T47D (cell line): ENCODE measurements at regions not wholly inside any gene's neighbourhood (a gene's known extent, or its start where the extent isn't known, plus 50 kb on each side); places are given as distances from the start of the nearest gene placed in this dataset.
"Not testable (repeated sequence)": the region's sequence is repeated elsewhere in the genome, so short reads cannot be mapped to it uniquely, and the experiment has no call there.

Experiments
- DNase-seq, 2 experiments: peaks; one replicate each; pipeline versions ENCODE4 v3.0.0 to v3.0.0-alpha.2; 2011 to 2012; ENCODE audit warnings: low read depth in 1 of 2, low spot score in 1 of 2
- JUND ChIP-seq: IDR thresholded peaks from 2 replicates; pipeline ENCODE4 v1.6.1; 2012; ENCODE audit warnings: low read depth
- in situ Hi-C: cut with HindIII; loops from 2 replicates; pipeline ENCODE4 v1.10.0; 2016; ENCODE audit warnings: low sequenced_read_pairs, low pct_unique_long_range_greater_than_20kb

DNA sequence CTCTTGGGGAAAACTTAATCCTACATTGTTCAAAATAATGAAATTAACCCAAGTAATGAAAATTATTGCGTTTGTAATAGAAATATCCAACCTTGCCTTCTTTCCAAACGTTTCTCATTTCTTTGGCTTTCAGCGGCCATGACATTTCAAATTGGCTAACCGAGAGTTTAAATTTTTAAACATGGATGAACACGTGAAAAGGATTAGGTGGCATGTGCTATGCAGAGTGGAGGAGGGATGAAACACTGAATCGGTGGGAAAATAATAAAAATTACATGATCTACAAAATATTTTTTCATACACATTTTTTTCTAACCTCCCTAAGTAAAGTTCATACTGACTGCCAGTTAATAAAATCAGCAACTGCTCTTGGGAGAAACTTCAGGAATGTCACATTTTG lies 728.4 kb upstream of the PKDCC start:
- TF ChIP-seq JUND, result no peak
- in situ Hi-C loops, result no loop called here
- no peak for DNase-seq

DNA sequence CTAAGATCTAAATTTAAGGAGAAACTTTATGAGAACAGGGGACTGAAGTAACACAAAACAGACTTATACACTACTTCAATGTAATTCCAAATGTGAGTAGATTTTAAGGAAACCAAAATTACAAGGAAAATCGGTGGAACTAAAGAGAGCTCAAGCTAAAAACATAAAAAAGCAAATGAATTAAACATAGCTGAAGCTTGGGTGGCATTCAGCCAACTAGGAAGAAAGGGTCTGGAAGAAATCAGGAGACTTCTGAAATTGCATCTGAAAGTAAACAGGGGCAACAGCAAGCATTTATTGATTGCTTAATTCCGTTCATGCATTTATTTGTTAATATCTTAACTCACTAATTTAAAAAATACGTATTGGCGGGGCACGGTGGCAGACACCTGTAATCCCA lies 727.3 kb upstream of the PKDCC start:
- no peak for DNase-seq
- no peak for TF ChIP-seq JUND
- in situ Hi-C loops, result no loop called here

DNA sequence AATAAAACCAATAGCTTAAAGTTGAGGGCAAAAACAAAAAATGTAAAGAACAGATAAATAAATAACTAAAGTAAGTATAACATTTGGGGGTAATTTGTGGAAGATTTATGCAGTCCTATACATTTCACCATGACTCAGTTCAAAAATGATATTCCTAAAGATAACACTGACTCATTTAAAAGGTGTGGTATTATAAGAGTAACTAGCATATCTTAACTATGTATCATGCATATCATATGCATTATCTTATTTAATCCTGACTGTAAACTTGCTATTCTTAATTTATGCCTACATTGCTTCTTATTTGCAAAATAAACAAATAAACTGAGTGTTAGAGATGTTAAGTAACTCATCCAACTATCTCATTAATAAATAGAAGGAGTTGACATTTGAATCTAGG lies 726.5 kb upstream of the PKDCC start:
- in situ Hi-C loops, result no loop called here
- TF ChIP-seq JUND, result no peak
- DNase-seq, result no peak

GRCh38 chr2:41326851-41327250 lies 721.0 kb upstream of the PKDCC start:
- DNase-seq, result no peak
- in situ Hi-C loops, result no loop called here
- no peak for TF ChIP-seq JUND

GRCh38 chr2:41329040-41329439 lies 718.8 kb upstream of the PKDCC start:
- DNase-seq, result no peak
- in situ Hi-C loops, result no loop called here
- no peak for TF ChIP-seq JUND

DNA sequence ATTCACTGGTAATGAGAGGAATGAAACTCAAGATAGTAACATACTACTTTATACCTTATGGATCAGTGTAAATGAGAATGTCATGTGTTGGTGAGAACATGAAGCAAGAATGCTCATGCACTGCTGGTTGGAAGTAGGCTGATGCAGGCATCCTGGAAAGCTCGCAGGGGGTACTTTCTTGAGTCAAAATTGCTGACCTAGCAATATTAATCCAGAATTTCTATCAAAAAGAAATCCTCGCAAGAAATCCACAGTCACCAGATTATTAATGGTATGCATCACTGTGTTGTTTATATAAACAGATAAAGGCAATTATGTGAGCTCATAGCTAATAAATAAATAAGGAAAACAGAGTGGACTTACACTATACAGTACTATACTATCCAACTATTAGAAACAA lies 713.7 kb upstream of the PKDCC start:
- no peak for DNase-seq
- no peak for TF ChIP-seq JUND
- in situ Hi-C loops, result no loop called here

GRCh38 chr2:41335573-41335972 lies 712.2 kb upstream of the PKDCC start:
- DNase-seq, in situ Hi-C loops: not testable (repeated sequence)

DNA sequence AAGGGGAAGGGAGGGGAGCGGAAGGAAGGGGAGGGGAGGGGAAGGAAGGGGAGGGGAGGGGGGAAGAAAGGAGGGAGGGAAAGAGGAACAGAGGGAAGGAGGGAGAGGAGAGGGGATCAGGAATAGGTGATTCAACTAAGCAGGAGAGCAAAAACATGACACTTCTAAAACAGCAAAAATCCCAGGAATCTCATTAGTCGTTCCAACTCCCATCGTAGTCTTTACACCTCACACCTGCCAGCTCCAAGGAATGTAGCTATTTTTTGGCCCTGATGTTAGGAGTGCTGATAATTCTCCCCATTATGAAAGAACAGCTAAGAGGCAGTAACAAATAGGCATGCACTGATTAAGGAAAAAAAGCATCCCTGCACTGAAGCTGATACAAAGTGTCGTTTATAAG lies 709.9 kb upstream of the PKDCC start:
- in situ Hi-C loops, result no loop called here
- no peak for DNase-seq
- TF ChIP-seq JUND, result no peak

GRCh38 chr2:41344529-41344928 lies 703.3 kb upstream of the PKDCC start:
- in situ Hi-C loops, result no loop called here
- no peak for DNase-seq
- no peak for TF ChIP-seq JUND

DNA sequence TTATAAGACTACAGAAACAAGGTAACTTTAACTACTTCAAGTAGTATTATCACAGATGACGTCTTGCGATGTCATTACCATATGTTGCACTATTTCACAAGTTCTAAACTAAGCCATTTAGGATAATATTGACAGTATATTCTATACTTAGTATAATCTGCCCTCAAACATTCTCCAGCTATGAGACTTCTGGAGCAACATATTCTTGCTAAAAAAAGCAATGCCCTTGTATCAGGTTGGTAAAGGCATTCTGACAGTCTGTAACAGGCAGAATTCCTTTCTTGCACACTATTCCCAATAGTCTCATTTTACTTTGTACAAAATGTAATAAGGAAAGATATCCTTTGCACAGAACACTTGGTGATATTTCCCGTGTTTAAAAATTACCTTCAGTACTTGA lies 694.8 kb upstream of the PKDCC start:
- no peak for DNase-seq
- in situ Hi-C loops, result no loop called here
- TF ChIP-seq JUND, result no peak

DNA sequence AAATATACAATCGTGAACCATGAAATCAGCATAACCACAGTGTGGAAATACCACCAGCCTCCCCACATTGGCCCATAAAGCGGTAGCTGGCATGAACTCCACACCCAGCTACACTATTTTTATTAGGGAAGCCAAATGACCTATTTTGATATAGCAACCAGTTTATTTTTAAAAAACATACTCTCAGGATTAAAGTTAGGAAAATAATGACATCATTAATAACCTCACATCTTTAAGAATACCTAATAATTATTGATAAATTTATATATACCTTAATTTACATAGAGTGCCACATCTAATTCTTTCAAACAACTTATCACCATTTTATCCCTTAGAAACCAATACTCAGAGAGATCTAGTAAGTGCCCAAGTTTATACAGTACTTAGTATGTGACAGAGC lies 692.0 kb upstream of the PKDCC start:
- no peak for DNase-seq
- in situ Hi-C loops, result no loop called here
- TF ChIP-seq JUND, result no peak

- in situ Hi-C loops, result no loop called here
- no peak for DNase-seq
- TF ChIP-seq JUND, result no peak
These were observed 683.0 kb upstream of the PKDCC start for GRCh38 chr2:41364842-41365241.

DNA sequence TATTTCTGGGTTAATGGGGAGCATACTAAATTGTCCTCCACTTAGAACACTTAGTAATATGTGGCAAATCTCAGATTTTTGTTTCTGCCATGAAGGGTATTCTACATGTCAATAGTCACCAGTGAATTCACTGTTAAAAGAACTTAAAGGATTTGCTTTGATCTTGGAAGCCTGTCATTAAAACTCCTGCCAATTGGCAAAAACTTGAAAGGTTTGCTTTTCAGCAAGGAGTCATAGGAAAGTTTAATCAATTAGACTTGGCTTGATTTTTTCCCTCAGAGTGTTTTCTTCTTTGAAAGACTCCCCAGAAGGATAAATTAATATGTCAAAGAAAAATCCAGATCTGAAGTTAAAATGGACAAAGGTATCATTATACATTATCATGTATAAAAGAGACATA lies 671.9 kb upstream of the PKDCC start:
- TF ChIP-seq JUND, result no peak
- DNase-seq, result no peak
- in situ Hi-C loops, result no loop called here

DNA sequence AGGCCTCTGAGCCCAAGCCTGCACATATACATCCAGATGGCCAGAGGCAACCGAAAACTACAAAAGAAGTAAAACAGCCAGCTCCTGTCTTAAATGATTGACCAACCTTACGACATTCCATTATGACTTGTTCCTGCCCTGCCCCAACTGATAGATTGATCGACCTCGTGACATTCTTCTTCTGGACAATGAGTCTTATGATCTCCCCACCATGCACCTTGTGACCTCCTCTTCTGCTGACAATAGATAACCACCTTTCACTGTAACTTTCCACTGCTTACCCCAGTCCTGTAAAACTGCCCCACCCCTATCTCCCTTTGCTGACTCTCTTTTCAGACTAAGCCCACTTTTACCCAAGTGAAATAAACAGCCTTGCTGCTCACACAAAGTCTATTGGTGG lies 670.0 kb upstream of the PKDCC start:
- no peak for TF ChIP-seq JUND
- in situ Hi-C loops, result no loop called here
- no peak for DNase-seq

GRCh38 chr2:41378420-41378819 lies 669.4 kb upstream of the PKDCC start:
- TF ChIP-seq JUND, result no peak
- DNase-seq, result no peak
- in situ Hi-C loops, result no loop called here
